Epithelial cell of prostate (primary cell): ENCODE measurements at regions not wholly inside any gene's neighbourhood (a gene's known extent, or its start where the extent isn't known, plus 50 kb on each side); places are given as distances from the start of the nearest gene placed in this dataset.
"Not testable (repeated sequence)": the region's sequence is repeated elsewhere in the genome, so short reads cannot be mapped to it uniquely, and the experiment has no call there.

Experiments
- DNase-seq: peaks from one replicate; pipeline ENCODE4 v3.0.0-alpha.2; 2011; ENCODE audit warnings: low read depth, low spot score
- H3K27ac ChIP-seq: fragments of 450-650 bp; 2 replicates; pipeline ENCODE4 v1.5.1; 2017; ENCODE audit warnings: mild to moderate bottlenecking

DNA sequence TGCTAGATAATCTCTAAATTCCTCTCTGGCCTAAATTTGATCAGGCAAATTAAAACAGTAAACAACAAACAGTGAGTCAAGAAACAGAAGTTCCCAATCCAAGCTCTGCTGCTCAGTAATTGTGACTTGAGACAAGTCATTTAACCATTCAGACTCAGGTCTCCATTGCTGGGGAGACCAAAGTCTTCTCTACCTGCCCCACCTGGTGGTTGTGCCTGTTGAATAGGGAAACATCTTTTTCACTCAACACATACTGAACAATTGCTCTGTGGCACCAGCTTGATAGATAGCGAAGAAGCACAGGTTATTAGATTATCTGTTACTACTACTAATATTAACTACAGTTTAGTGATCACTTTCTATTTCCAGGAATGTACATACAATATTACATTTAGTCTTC lies 112.1 kb upstream of the EOLA2 start:
- DNase-seq, result no peak
- peak overlapping the region; percentile 43 for H3K27ac ChIP-seq

DNA sequence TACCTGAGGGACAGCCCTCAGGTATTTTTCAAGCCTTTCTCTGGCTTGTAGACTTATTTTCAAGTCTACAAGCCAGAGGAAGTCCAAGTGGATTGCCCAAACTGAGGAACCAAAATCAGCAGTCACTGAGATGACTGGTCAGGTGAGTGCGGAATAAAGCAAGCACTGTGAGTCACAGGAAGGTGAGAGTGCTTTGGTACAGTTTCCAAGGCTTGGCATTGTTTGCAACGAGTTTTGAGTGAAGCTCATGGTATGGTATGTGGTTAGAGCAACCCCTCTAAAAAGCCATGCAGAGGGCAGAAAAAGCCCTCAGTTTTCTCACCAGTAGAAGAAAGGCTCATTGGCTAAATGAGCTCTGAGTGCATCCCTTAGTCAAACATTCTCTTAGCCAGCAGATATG lies 112.8 kb upstream of the EOLA2 start:
- DNase-seq, result peak; percentile 44
- peak overlapping the region; percentile 43 for H3K27ac ChIP-seq

DNA sequence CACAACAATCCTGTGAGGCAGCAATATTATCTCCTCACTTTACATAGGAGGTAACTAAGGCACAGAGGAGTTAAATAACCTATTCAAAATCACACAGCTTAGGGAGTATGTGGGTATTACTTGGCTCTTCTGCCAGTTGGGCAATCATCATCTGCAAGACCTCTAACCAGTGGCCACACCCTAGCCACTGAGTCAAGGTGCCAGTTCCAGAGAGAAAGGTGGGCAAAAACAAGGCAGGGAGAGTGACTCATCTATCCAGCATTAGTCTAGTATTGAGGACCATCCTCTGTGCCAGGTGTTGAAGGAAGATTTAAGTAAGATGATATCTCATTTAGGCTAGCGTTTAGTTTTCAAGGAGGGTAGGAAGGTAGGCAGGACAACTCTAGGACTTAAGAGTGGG lies 113.9 kb upstream of the EOLA2 start:
- DNase-seq, result no peak
- H3K27ac ChIP-seq, result no peak overlapping the region

DNA sequence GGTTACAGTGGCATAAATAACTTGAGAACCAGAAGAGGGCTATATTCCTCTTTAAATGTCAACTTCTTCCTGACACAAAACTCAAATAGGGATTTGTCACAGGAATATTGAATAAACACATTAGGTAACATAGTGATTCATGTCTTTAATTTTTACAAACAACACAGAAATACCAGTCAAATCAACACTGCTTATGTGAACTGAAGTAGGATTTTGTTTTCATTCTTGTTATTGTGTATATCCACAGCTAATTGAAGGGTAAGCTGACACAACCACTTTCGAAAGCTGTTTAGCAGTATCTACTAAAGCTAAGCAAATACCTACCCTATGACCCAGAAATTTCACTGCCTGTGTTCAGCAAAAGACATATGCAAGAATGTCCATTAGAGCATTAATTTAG lies 120.4 kb upstream of the EOLA2 start:
- no peak for DNase-seq
- no peak overlapping the region for H3K27ac ChIP-seq

DNA sequence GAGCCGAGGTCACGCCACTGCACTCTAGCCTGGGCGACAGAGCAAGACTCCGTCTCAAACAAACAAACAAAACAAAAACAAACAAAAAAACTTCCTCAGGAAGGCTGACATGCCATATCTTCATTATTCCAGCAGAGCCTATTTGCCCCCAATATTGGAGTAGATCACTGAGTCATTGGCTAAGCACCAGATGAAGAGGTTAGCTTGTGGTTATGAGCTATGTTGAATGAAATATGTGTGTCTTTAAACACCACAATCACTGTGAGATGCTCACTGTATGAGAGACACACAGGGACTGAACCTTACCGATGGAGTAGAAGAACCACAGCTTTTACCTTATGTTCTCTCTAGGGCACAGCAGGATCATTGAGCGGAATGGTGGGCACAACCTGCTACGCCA lies 122.1 kb upstream of the EOLA2 start:
- no peak overlapping the region for H3K27ac ChIP-seq
- no peak for DNase-seq

DNA sequence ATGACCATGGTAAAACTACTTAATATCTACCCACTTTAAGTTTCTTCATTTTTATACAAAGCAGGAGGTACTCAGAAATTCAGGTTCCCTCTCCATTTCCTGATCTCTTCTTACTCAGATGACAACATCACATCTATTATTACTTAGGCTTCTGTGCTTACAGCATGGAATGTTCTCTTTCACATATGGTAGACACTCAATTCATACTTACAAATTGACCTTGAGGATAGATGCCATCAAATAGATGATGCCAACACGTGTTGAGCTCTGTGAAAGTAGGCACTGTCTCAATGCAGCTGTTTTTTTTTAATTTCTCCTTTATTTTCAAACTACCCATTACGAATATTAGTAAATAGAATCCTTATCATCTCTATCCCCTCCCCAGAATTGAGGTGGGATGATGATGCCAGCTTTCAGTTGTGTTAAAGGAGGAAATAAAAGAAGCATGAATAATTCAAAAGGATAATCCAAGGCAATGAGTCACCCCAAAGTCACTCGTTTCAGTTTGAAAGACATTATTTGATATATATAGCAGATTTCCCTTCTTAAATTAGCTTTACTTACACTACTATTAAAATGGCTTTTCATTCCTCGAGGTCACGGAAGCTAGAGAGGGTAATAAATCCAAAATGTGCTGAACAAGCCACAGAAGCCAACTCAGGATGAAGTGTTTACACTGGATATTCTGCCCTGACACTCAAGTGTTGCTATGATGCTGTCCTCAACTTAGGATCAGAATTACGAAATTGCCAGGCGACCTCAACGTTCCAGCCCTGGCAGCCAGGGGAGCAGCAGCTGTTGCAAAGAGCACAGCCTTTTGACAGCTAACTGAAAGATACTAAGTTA lies 124.2 kb upstream of the EOLA2 start:
- no peak overlapping the region for H3K27ac ChIP-seq
- no peak for DNase-seq

DNA sequence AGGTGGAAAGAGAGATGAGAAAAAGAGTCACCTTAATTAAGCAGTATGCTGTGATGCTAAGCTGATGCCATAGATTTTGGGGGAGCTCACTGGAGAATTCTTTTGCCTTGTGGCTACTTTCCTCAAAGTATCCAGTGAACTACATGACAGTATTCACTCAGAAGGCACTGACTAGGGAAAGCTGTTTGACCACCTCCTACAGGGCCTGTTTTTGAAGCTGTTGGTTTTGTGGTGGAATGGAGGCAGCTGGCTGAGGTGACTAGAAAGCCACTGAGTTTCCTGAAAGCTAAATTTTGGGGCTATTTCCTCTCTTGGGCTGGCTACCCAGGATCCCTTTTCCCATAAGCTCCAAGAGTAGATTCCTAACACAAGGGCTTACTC lies 124.8 kb upstream of the EOLA2 start:
- no peak for DNase-seq
- H3K27ac ChIP-seq, result no peak overlapping the region

DNA sequence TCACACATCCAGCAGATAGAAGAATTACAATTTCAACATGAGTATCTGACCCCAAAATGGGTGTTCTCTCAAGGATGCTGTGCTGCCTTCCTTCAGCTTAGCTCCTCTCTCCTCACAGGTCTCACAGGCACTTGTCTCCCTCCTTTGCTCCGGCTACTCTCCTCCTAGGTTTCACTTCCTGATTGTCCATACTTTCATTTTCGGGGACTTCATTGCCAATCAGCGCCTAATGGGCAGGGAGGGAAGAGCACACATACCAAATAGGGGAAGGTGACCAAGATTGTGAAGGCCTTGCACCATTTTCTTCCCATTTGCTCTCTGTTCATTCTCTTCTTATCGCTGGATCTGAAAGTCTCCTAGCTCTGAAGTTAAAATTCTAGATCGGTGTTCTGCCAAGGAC lies 125.4 kb upstream of the EOLA2 start:
- no peak overlapping the region for H3K27ac ChIP-seq
- no peak for DNase-seq

DNA sequence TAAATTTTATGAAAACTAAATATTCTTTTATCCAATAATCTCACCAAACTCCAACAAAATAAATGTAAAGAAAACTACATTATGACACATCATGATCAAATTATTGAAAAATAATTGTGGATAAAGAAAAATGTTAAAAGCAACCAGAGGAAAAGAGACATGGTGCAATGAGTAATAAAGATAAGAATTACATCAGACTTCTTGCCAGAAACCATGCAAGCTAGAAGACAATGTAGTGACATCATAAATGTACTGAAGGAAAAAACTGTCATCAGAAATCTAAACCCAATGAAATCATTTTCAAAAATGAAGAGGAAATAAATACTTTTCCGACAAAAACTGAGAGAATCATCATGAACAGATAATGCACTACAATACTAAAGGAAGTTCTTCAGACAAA lies 135.9 kb upstream of the EOLA2 start:
- DNase-seq, result no peak
- peak overlapping the region; percentile 54 for H3K27ac ChIP-seq

DNA sequence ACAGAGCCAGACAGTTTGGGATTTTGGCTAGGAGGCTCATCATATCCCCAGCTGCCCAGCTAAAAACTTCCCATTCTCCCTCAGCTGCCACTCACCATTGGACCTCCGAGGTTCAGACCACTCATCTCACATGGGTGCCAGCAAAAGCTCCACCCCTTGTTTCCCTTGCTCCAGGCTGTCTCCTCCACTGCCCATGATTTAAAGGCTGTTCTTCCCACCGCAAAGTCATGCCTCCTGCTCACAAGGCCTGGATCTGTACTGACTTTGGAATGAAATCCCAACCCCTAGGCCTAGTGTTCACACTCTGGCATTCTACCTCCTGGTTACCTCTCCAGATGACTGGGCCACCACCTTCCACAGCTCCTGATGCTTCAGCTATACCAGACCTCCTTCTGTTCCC lies 142.2 kb upstream of the EOLA2 start:
- no peak overlapping the region for H3K27ac ChIP-seq
- DNase-seq, result no peak

DNA sequence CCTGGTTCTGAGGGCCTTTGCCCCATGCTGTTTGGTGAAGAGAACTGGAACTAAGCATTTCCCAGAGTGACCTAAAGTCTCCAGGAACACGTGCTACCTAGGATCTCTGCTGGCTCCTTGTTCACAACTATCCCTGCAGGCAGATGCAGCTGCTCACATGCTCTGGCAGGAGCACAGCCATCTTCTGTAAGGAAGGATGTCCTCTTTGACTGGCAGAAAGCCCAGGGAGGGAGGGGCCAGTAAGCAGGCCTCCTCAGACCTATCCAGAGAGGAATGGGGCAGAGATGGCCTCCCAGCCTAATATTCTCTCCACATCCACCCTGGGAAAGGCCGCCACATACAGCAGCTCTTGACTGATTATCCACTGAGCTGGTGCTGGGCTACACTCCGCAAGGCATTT lies 142.8 kb upstream of the EOLA2 start:
- no peak for DNase-seq
- H3K27ac ChIP-seq, result no peak overlapping the region

DNA sequence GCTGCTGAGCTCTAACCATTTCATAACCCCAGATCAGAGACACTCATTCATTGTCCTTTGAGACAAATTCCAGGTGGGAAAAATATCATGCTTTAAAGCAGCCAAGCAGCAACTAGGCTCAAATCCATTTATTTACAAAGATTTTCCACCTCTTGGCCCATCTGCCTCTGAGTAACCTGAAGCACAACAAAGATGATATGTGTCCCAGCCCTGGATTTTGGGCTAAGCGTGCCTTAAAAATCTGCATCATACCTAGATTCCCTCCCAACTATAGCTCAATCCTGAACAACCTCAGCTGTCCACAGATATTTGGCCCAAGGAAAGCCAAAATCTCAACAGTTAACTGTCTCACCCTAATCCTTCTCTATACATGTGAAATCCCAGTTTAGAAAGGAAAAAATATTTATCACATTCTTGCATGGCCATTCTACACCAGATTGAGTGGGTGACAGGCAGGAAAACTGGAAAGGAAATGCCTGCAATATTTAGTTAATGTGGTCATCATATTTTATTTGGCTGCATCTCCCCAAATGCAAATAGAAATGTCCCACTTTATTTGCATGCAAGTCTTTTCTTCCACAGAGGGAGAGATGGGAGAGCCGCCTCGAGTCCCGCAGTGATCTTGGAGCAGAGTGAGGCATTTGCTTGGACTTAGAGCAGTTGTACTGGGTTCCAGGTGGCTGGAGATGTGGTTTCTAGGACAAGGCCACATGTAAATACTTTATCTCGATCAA lies 146.4 kb upstream of the EOLA2 start:
- peak overlapping the region; percentile 16 for H3K27ac ChIP-seq
- DNase-seq, result no peak

DNA sequence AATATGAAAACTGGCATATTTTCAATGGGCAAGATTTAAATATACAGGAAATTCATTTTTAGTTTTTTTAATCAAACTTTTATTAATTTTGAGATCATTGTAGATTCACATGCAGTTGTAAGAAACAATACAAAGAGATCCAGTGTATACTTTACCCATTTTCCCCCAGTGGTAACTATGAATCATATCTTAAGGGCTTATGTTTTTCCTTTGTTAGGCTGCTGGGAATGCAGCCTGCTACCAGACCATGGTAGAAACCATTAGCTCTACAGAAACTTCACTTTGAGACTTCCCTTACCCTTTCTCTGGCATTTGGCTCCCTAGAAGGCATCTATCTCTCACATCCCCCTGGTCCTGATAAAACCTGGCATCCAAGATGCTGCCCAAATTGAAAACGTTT lies 147.6 kb upstream of the EOLA2 start:
- DNase-seq, result no peak
- no peak overlapping the region for H3K27ac ChIP-seq

DNA sequence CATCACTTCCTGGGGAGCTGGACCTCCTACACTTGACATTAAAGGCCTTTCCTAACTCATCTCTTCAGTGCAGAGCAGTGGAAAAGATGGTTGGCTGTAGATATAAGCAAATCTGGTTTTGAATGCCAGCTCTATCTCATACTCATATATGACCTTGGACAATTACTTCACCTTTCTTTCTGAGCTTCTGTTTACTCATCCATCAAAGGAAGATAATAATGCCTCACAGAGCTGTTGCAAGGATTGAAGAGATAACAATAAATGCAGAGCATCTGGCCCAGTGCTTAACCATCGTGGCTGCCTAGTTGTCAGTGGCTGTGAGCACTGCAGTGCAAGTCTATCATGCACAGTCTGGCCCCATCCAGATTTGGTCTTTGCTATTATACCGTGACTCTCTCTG lies 148.1 kb upstream of the EOLA2 start:
- H3K27ac ChIP-seq, result no peak overlapping the region
- DNase-seq, result no peak

DNA sequence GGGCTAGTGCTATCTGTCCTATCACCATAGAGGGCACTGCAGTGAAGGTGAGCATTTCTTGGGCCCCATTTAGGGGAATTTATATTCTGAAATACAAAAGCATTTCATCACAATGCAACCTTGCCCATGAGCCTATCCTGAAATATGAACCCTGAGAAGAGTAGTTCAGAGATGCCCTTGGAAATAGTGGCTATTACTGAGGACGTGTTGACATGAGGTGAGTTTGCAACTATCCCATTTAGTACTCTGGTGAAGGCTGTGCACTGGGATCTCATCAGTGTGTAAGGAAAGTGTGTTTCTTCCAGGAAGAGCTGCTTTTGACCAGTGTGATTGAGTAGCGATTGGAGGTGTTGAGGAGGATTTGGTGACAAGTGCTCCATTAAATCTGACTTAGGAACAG lies 149.3 kb upstream of the EOLA2 start:
- DNase-seq, result no peak
- no peak overlapping the region for H3K27ac ChIP-seq

DNA sequence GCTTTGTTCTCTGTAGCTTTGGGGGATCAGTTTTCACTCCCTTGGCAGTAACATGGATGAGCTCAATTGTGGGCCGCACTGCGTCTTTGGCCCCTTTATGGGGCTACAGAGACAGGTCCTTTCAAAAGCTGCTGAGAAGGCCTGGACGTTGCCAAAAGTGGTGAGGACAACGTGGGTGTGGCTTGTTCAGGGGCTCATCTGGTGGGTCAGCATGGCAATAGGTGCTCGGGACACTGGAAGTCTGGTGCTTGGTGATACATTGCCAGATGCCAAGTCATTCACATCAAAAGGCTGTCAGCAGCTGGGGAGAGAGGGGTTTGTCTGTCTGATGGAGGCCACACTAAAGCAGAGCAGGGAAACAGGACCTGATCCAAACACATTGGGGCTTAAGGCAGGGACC lies 149.8 kb upstream of the EOLA2 start:
- DNase-seq, result no peak
- no peak overlapping the region for H3K27ac ChIP-seq

DNA sequence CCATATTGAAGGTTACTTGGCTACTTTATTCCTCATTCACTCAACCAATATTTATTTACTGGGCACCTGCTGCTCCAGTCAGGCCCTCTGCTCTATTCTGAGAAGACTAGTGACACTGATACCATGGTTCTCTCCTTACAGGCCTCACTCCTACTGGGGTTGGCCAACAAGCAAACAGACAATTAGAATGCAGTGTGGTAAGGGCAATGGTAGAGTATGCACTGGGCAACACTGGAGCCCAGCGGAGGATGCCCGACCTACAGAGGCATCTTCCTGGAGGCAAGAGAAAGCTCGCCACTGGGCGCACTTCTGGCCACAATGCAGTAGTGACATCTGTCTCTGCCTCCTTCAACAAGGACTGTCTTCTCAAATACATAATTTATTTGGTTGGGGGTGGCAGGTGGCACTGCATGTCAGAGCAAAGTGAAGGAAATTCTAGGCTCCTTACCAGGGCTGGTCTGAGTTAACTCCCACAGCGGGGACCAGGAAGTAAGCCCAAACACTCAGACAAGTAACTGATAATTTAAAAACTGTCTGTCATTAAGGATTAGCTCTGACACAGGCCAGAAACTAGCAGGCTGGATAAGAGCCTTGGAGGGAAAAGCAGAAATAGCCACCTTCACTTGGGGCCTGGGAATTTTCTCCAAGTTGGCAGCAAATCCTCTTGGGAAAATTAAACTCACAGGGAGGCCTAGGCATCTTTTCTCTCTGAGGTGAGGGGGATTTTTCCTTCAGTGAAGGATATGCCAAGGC lies 150.7 kb upstream of the EOLA2 start:
- DNase-seq, result no peak
- H3K27ac ChIP-seq, result no peak overlapping the region

DNA sequence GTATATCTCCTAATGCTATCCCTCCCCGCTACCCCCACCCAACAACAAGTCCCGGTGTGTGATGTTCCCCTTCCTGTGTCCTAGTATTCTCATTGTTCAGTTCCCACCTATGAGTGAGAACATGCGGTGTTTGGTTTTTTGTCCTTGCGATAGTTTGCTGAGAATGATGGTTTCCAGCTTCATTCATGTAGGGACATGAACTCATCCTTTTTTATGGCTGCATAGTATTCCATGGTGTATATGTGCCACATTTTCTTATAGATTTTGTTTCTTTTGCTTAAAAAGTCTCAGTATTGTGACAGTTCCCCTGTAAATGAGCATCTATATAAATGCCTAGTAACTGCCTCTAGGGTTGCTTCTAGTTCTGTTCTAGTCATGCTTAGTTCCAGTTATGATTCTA lies 153.0 kb upstream of the EOLA2 start:
- DNase-seq, result not testable (repeated sequence)

DNA sequence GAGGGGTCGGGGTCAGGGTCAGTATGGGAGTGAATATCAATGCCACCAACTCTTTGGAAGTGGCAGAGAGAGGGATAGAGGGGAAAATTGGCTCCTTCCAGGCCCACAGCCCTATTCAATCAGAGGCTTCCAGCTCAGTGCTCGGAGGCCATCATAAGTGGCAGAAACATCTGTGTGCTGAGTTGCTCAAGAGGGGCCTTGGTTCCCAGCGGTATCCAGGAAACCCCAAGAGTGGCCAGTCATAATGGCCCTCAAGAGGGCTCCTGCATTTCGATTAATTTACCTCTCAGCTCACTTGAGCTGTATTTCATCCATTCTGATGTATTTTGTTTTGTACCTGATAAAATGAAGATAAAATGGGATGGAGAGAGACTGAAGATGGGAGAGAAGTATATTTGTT lies 154.3 kb upstream of the EOLA2 start:
- DNase-seq, result no peak
- H3K27ac ChIP-seq, result no peak overlapping the region

More for the DNA sequence above, 153.0 kb upstream of the EOLA2 start:
- H3K27ac ChIP-seq, result not testable (repeated sequence)

DNA sequence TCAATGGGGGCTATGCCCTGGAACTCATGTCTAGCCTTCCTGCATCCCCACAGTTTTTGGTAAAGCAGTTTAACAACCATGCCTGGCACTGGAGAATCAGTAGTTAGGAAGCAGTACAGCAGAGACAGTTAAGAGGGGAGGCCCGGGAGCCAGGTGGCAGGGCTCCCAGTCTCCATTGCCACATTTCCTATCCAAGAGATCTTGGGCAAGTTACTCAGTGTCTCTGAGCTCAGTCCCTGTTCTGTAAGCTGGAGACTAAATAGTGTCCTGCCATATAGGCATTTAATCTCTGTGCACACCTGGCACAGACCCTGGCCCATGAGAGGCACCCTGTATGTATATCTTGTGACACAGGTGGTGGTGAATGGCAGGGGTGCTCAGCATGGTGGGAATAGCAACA lies 156.1 kb upstream of the EOLA2 start:
- H3K27ac ChIP-seq, result no peak overlapping the region
- no peak for DNase-seq

DNA sequence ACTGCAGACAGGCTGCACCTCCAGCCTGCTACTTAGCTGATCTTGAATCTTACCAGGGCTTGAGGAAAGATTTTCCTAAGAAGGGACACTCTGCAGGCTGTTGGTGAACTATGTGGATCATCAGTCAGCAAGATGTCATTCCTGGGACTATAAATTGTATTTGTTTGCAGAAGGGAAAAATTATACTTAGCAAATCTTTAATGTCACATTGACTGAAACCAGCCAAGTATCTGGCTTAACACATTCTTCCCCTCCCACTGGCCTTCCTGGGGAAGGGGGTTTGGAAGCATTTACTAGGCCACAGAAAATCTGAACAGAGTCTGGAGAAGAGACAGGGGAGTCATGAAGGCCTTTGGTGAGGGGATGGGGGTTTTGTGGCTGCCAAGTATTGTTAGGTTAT lies 156.7 kb upstream of the EOLA2 start:
- no peak for DNase-seq
- no peak overlapping the region for H3K27ac ChIP-seq
